Heart right ventricle (tissue), 16 donors: ENCODE measurements at regions not wholly inside any gene's neighbourhood (a gene's known extent, or its start where the extent isn't known, plus 50 kb on each side); places are given as distances from the start of the nearest gene placed in this dataset.

Experiments used
- ATAC-seq, 8 donors: fragments of 200-7000 bp; cut with Tn5 transposase; one replicate each; pipeline ENCODE4 v1.9.1; 2020; ENCODE audit warnings: mild to moderate bottlenecking in 8 of 8, moderate library complexity in 8 of 8, moderate number of reproducible peaks in 1 of 8
- DNase-seq, 2 donors: peaks; one replicate each; pipeline ENCODE4 v3.0.0-alpha.2; 2020
- H3K27ac ChIP-seq, 10 donors: fragments of 200-600 bp; sonication (generic) in 2 of 10; one replicate each; pipeline versions ENCODE4 v1.5.0 to v1.8.0; 2020 to 2022; ENCODE audit warnings: mild to moderate bottlenecking in 3 of 10
- H3K27me3 ChIP-seq, 7 donors: fragments of 200-600 bp; one replicate each; pipeline ENCODE4 v1.8.0; 2021 to 2022; ENCODE audit warnings: mild to moderate bottlenecking in 2 of 7
- H3K36me3 ChIP-seq, 9 donors: fragments of 200-600 bp; sonication (generic) in 1 of 9; one replicate each; pipeline versions ENCODE4 v1.5.0 to v1.8.0; 2020 to 2022; ENCODE audit warnings: mild to moderate bottlenecking in 2 of 9
- H3K4me1 ChIP-seq, 9 donors: fragments of 200-600 bp; sonication (generic) in 1 of 9; one replicate each; pipeline versions ENCODE4 v1.5.0 to v1.8.0; 2020 to 2022; ENCODE audit warnings: mild to moderate bottlenecking in 4 of 9
- H3K4me3 ChIP-seq, 10 donors: fragments of 200-600 bp; sonication (generic) in 2 of 10; one replicate each; pipeline versions ENCODE4 v1.5.0 to v1.8.0; 2020 to 2022; ENCODE audit warnings: mild to moderate bottlenecking in 7 of 10, moderate library complexity in 2 of 10
- H3K9me3 ChIP-seq, 11 donors: fragments of 200-600 bp in 10 of 11; sonication (generic) in 2 of 11; one replicate each; pipeline versions ENCODE4 v1.5.0 to v1.8.0; 2013 to 2022; ENCODE audit warnings: mild to moderate bottlenecking in 2 of 11, control low read depth in 1 of 11, moderate library complexity in 1 of 11
- WGBS, 2 donors: extraction: QIAGEN DNeasy Blood & Tissue Kit; methylation state at CpG; one replicate each; pipeline ENCODE4 v1.1.7; 2013; ENCODE audit warnings: inconsistent platforms in 1 of 2; 5-methylcytosine and 5-hydroxymethylcytosine counted together
- intact Hi-C, 10 donors: fragments of 100-400 bp; cut with DNase I; formaldehyde crosslinking; loops; one replicate each; pipeline versions ENCODE4 v1.11.1 to v1.14.2; 2022
- TF ChIP-seq, protein P1 (sequence below), 9 donors: fragments of 200-600 bp; sonication (generic) in 2 of 9; IDR thresholded peaks; one replicate each; pipeline versions ENCODE4 v1.5.0 to v1.8.0; 2021 to 2022; ENCODE audit warnings: antibody characterized with exemption in 9 of 9, mild to moderate bottlenecking in 5 of 9, moderate library complexity in 1 of 9
- donor health status: Arrhythmogenic right ventricular cardiomyopathy.
- donor health status: ischemic (EF 13 %, LVEDD 7.1; RV severe dilation, severe dysfunction).
- donor health status: healthy with polysubstance abuse.
- donor health status: DM: no; HTN: yes; CAD: no.
- donor health status: DM: no; HTN: no; CAD: no.
- donor health status: ischemic (EF 25% LVEDD 6.9; RV normal size, moderate dysfunction).
- donor health status: ischemic (EF 25% LVEDD 5.7; RV mildly dilated, moderate dysfunction).
- donor health status: healthy.
- donor health status: DM: yes; HTN: yes; CAD: no.
- donor health status: Ischemic cardiomyopathy.
- donor health status: ischemic (EF 35%, LVEDD 5.7; RV mildly dilated, moderate dysfunction).
- donor health status: nonischemic (EF 11% LVEDD 7.7; RV severe dilation, severe dysfunction).
- donor health status: DM: yes; HTN: yes; CAD: no.
- donor health status: PGD.
- donor health status: ischemic (EF 29% LVEDD 5.4; RV normal size, mild dysfunction).
- donor health status: nonischemic (EF 23%, LVEDD 6.1; RV moderate dilation, normal function).

DNA sequence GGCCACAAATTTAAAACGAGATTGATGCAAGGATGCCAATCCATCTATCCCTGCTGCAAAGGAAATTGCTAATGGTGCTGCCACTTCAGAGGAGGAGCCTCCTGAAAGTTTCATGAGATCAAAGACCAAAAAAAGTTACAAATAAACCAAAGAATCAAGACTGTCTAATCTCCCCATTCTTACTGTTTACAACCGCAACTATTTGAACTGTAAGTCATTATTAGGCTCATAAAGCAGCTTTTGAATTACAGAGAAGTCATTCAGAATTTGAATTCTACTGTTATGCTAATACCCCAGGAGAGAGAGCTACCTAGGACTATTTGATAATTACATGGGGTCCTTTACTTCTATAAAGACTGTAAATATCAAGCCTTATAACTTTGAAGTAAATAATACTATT lies 1613.6 kb upstream of the WWC1 start:
- Histone ChIP-seq H3K9me3 (peaks cover 0 to 9% (median 0%) of the 10 kb centered on the region in 11 donors), H3K27ac (no peak overlapping the region), H3K4me1 (no peaks in the 10 kb centered on the region), H3K36me3 (no peaks in the 10 kb centered on the region), H3K27me3 (no peaks in the 10 kb centered on the region), H3K4me3 (no peak overlapping the region)
- WGBS, 2 donors, result 48 to 64% methylated on average over 2 of the region's 2 CpGs
- intact Hi-C loops, result no loop called here
- TF ChIP-seq, protein P1, sequence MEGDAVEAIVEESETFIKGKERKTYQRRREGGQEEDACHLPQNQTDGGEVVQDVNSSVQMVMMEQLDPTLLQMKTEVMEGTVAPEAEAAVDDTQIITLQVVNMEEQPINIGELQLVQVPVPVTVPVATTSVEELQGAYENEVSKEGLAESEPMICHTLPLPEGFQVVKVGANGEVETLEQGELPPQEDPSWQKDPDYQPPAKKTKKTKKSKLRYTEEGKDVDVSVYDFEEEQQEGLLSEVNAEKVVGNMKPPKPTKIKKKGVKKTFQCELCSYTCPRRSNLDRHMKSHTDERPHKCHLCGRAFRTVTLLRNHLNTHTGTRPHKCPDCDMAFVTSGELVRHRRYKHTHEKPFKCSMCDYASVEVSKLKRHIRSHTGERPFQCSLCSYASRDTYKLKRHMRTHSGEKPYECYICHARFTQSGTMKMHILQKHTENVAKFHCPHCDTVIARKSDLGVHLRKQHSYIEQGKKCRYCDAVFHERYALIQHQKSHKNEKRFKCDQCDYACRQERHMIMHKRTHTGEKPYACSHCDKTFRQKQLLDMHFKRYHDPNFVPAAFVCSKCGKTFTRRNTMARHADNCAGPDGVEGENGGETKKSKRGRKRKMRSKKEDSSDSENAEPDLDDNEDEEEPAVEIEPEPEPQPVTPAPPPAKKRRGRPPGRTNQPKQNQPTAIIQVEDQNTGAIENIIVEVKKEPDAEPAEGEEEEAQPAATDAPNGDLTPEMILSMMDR (IDR thresholded peaks at IDR 0.05), result no peak
- ATAC-seq, result no peak
- DNase-seq, result no peak

DNA sequence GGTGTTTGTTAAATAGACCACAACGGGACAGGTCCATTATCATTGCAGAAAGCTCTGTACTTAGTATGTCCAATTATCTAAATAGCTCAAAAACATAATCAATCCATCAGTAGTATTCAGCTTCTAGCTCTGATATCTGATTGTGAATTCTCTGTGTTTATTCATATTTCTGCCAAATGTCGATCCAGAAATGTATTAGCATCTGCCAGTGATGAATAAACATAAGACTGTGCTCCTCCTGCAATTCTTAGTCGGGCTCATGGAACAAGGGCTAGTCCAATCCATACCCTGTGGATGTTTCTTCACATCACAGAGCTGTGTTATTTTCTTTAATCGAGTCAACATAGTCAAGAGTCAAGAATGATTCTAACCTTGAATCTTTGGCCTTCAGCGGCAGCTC lies 1612.1 kb upstream of the WWC1 start:
- WGBS, 2 donors, result 72 to 82% methylated on average over 5 of the region's 5 CpGs
- DNase-seq (no peak), ATAC-seq (no peak)
- Histone ChIP-seq H3K4me1 (no peaks in the 10 kb centered on the region), H3K9me3 (peaks cover 0 to 3% (median 0%) of the 10 kb centered on the region in 11 donors), H3K36me3 (no peaks in the 10 kb centered on the region), H3K27me3 (no peaks in the 10 kb centered on the region), H3K27ac (no peak overlapping the region), H3K4me3 (no peak overlapping the region)
- intact Hi-C loops, result no loop called here
- TF ChIP-seq, protein P1 (IDR thresholded peaks at IDR 0.05), result no peak

DNA sequence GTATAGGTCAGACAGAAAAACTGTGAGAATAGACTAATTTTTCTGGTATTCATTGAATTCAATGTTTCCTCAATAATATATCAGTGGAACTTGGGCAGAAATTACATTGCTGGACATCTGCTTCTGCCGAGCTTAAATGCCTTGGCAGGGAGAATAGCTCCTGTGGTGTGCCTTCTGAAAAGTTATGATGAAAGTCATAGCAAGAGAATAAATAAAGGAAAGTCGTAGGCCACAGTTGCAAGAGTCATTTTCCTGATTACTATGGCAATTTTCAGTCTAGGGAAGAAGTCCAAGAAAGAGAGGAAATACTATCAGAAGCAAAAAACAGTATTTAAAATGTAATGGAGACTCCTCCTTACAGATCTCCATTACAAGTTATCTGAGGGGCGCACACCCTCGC lies 1596.1 kb upstream of the WWC1 start:
- Histone ChIP-seq H3K9me3 (peaks cover 0 to 2% (median 0%) of the 10 kb centered on the region in 11 donors), H3K27me3 (no peaks in the 10 kb centered on the region), H3K4me1 (peaks cover 0 to 8% (median 0%) of the 10 kb centered on the region in 9 donors), H3K36me3 (no peaks in the 10 kb centered on the region), H3K27ac (no peak overlapping the region), H3K4me3 (no peak overlapping the region)
- DNase-seq, result no peak
- 53 to 67% methylated on average over 4 of the region's 4 CpGs for WGBS, 2 donors
- intact Hi-C loops, result no loop called here
- no peak for ATAC-seq
- TF ChIP-seq, protein P1 (IDR thresholded peaks at IDR 0.05), result no peak

DNA sequence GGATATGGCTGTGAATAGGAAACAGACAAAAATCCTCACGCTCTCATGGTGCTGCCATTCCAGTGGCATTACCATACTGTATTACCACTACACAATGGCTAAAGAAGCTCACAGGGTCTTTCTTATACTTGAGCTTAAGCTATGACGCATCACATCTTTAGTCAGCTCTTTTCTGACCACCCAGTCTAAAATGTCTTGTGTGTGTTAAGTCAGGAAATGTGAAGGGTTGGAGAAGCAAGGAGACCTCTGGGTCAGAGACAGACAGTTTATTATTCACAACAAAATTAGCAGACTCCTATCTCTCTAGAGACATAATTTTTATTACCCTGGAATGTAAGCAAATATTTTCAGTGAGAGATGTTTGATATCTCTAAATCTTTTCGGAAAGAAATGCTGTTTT lies 1583.2 kb upstream of the WWC1 start:
- H3K27me3 ChIP-seq, result no peaks in the 10 kb centered on the region
- DNase-seq (no peak), ATAC-seq (no peak)
- WGBS, 2 donors, result 81 to 90% methylated on average over 3 of the region's 3 CpGs
- H3K27ac ChIP-seq, result no peak overlapping the region
- H3K9me3 ChIP-seq, result peaks cover 0 to 4% (median 0%) of the 10 kb centered on the region in 11 donors
- H3K36me3 ChIP-seq, result no peaks in the 10 kb centered on the region
- TF ChIP-seq, protein P1 (IDR thresholded peaks at IDR 0.05), result no peak
- H3K4me1 ChIP-seq, result peaks cover 0 to 5% (median 0%) of the 10 kb centered on the region in 9 donors
- no peak overlapping the region for H3K4me3 ChIP-seq
- intact Hi-C loops, result loop anchor here in 1 of 10 donors (5.0 kb wide), 1 partner anchor 339 kb away; no protein-coding TSS in a partner anchor
